ENCODE measurements at regions not wholly inside any gene's neighbourhood (a gene's known extent, or its start where the extent isn't known, plus 50 kb on each side); places are given as distances from the start of the nearest gene placed in this dataset.

DNA sequence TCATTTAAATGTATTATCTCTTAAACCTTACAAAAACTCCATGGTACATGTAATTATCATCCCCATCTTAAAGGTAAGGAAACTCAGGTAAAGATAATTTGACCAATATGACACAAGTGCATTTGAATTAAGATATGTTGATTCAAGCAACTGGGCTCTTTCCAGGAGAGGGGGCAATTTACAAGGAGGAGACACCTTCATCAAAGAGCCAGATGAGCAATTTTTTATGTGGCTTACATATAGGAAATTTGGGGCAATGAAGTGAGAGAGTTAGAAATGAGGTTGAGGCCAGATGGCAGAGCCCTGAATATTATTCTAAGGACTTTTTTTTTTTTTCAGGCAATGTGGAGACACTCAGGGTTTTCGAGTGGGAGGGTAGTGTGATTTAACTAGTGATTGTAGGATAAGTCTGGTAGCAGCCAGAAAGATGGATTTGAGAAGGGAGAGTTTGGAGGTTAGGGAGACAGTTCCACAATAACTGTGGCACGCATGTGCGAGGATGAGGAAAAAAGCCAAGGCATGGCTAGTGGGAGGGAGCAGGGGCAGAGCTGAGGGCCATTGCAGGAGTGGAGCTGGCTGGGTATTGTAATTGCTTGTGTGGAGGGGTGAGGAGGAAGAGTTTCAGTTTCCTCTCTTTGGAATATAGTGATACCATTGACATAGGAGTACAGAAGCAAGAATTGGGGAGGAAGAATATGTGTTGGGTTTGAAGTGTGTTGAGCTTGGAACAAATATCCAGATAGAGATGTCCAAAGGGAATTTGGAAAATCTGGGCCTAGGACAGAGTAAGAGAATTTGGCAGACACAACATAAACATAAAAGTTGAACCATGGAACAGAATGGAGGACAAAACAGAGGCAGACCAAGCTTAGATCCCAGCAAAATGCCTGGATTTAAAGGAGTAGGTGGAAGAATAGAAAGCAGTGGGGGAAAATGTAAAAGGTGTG, 72.0 kb downstream of the ACTBL2 start:
- ATAC-seq (replicated peaks; ENCODE audit: extremely low read depth, poor library complexity, severe bottlenecking) = no peak
- no peak overlapping the region for H3K27ac Mint-ChIP-seq (ENCODE audit: low read depth)
- H3K36me3 Mint-ChIP-seq (ENCODE audit: insufficient read depth) = no peaks in the 10 kb centered on the region
- no peak overlapping the region for H3K4me3 Mint-ChIP-seq
- no peaks in the 10 kb centered on the region for H3K4me1 Mint-ChIP-seq
- no peaks in the 10 kb centered on the region for H3K9me3 Mint-ChIP-seq
- no peaks in the 10 kb centered on the region for H3K27me3 Mint-ChIP-seq
- no peak for DNase-seq (ENCODE audit: low spot score in 2 of 2)

DNA sequence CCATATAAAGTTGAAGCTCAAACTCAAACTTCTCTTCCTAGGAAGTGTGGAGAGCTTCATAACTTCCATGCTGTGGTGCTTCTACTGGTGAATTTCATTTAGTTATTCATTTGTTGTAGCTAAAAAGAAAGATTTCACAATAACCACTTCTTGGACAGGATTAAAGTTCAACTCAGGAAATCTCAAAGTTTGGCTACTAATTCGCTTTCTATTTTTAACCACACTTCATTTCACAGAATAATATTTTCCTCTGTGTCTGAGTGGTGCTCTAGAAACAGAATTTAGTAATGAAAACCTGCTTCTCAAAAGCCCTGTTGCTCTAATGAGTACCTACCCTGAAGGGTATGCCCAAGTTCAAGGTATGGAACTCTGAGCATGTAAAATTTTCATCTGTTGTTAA, 73.9 kb downstream of the ACTBL2 start:
- no peak for DNase-seq (ENCODE audit: low spot score in 2 of 2)
- Mint-ChIP-seq H3K9me3 (no peaks in the 10 kb centered on the region), H3K36me3 (ENCODE audit: insufficient read depth) (no peaks in the 10 kb centered on the region), H3K27me3 (peaks cover 5% of the 10 kb centered on the region), H3K27ac (ENCODE audit: low read depth) (no peak overlapping the region), H3K4me3 (no peak overlapping the region), H3K4me1 (no peaks in the 10 kb centered on the region)
- ATAC-seq (replicated peaks; ENCODE audit: extremely low read depth, poor library complexity, severe bottlenecking) = no peak

GRCh38 chr5:57408285-57408684, 74.3 kb downstream of the ACTBL2 start:
- H3K4me3 Mint-ChIP-seq = no peak overlapping the region
- H3K36me3 Mint-ChIP-seq (ENCODE audit: insufficient read depth) = no peaks in the 10 kb centered on the region
- DNase-seq (ENCODE audit: low spot score in 2 of 2) = no peak
- peaks cover 9% of the 10 kb centered on the region for H3K27me3 Mint-ChIP-seq
- H3K27ac Mint-ChIP-seq (ENCODE audit: low read depth) = no peak overlapping the region
- H3K4me1 Mint-ChIP-seq = no peaks in the 10 kb centered on the region
- H3K9me3 Mint-ChIP-seq = peaks cover 4% of the 10 kb centered on the region
- no peak for ATAC-seq (replicated peaks; ENCODE audit: extremely low read depth, poor library complexity, severe bottlenecking)

DNA sequence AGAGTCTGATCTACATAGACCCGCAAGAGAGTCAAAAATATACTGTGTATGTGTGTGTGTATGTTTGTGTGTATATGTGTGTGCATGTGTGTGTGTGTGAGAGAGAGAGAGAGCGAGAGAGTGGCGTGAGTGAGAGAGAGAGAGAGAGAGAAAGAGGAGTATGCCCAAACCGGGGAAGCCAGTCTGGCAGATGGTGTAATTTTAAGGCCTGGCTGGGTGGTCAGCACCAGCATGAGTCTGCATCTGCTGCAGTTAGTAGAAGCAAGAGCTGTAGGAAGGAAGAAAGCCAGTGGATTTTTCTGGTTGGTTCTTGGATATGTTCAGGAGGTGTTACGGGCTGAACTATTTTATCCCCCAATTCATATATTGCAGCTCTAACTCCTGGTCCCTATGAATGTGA, 75.2 kb downstream of the ACTBL2 start:
- Mint-ChIP-seq H3K9me3 (peaks cover 9% of the 10 kb centered on the region), H3K36me3 (ENCODE audit: insufficient read depth) (no peaks in the 10 kb centered on the region), H3K4me1 (no peaks in the 10 kb centered on the region), H3K27ac (ENCODE audit: low read depth) (no peak overlapping the region), H3K27me3 (peaks cover 18% of the 10 kb centered on the region), H3K4me3 (no peak overlapping the region)
- ATAC-seq (replicated peaks; ENCODE audit: extremely low read depth, poor library complexity, severe bottlenecking) (no peak), DNase-seq (ENCODE audit: low spot score in 2 of 2) (no peak)

GRCh38 chr5:57406641-57407040, 76.0 kb downstream of the ACTBL2 start:
- Mint-ChIP-seq H3K4me1 (no peaks in the 10 kb centered on the region), H3K27me3 (peaks cover 23% of the 10 kb centered on the region), H3K36me3 (ENCODE audit: insufficient read depth) (no peaks in the 10 kb centered on the region), H3K4me3 (no peak overlapping the region), H3K27ac (ENCODE audit: low read depth) (no peak overlapping the region), H3K9me3 (peaks cover 9% of the 10 kb centered on the region)
- no peak for DNase-seq (ENCODE audit: low spot score in 2 of 2)
- no peak for ATAC-seq (replicated peaks; ENCODE audit: extremely low read depth, poor library complexity, severe bottlenecking)

- Mint-ChIP-seq H3K4me1 (no peaks in the 10 kb centered on the region), H3K36me3 (ENCODE audit: insufficient read depth) (no peaks in the 10 kb centered on the region), H3K27ac (ENCODE audit: low read depth) (no peak overlapping the region), H3K4me3 (no peak overlapping the region), H3K9me3 (peaks cover 9% of the 10 kb centered on the region), H3K27me3 (peaks cover 23% of the 10 kb centered on the region)
- DNase-seq (ENCODE audit: low spot score in 2 of 2) (no peak), ATAC-seq (replicated peaks; ENCODE audit: extremely low read depth, poor library complexity, severe bottlenecking) (no peak)
Measured at GRCh38 chr5:57405984-57406383, 76.6 kb downstream of the ACTBL2 start.

GRCh38 chr5:57402761-57403160, 79.8 kb downstream of the ACTBL2 start:
- Mint-ChIP-seq H3K27ac (ENCODE audit: low read depth) (no peak overlapping the region), H3K4me3 (no peak overlapping the region), H3K4me1 (no peaks in the 10 kb centered on the region), H3K27me3 (peaks cover 41% of the 10 kb centered on the region), H3K9me3 (peaks cover 9% of the 10 kb centered on the region), H3K36me3 (ENCODE audit: insufficient read depth) (no peaks in the 10 kb centered on the region)
- DNase-seq (ENCODE audit: low spot score in 2 of 2) (no peak), ATAC-seq (replicated peaks; ENCODE audit: extremely low read depth, poor library complexity, severe bottlenecking) (no peak)

- Mint-ChIP-seq H3K4me3 (no peak overlapping the region), H3K27me3 (peaks cover 41% of the 10 kb centered on the region), H3K36me3 (ENCODE audit: insufficient read depth) (no peaks in the 10 kb centered on the region), H3K27ac (ENCODE audit: low read depth) (no peak overlapping the region), H3K9me3 (peaks cover 9% of the 10 kb centered on the region), H3K4me1 (no peaks in the 10 kb centered on the region)
- ATAC-seq (replicated peaks; ENCODE audit: extremely low read depth, poor library complexity, severe bottlenecking) (no peak), DNase-seq (ENCODE audit: low spot score in 2 of 2) (no peak)
Measured at GRCh38 chr5:57402348-57402747, 80.3 kb downstream of the ACTBL2 start.

GRCh38 chr5:57398413-57399093, 84.1 kb downstream of the ACTBL2 start:
- DNase-seq (ENCODE audit: low spot score in 2 of 2) (no peak), ATAC-seq (replicated peaks; ENCODE audit: extremely low read depth, poor library complexity, severe bottlenecking) (no peak)
- H3K27ac Mint-ChIP-seq (ENCODE audit: low read depth) = no peak overlapping the region
- H3K27me3 Mint-ChIP-seq = peaks cover 35% of the 10 kb centered on the region
- no peaks in the 10 kb centered on the region for H3K4me1 Mint-ChIP-seq
- no peak overlapping the region for H3K4me3 Mint-ChIP-seq
- peaks cover 8% of the 10 kb centered on the region for H3K9me3 Mint-ChIP-seq
- H3K36me3 Mint-ChIP-seq (ENCODE audit: insufficient read depth) = no peaks in the 10 kb centered on the region

DNA sequence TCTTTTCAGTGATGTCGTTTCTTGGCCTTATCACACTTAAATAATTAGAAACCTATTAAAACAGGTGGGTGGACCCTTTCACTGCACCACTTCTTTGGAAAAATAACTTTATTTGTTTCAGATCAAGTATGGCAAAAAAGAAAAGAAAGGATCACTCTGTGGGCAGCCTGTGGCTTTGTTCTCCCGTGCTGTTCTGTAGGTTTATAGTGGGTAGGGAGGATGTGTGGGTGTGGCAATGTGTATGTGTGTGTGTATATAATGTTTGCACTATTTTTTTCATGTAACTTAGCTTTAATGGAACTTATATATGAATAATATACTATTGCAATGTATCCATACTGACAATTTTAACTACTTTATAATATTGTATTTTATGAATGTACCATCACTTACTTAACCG, 85.9 kb downstream of the ACTBL2 start:
- ATAC-seq (replicated peaks; ENCODE audit: extremely low read depth, poor library complexity, severe bottlenecking) = no peak
- H3K27ac Mint-ChIP-seq (ENCODE audit: low read depth) = no peak overlapping the region
- no peaks in the 10 kb centered on the region for H3K36me3 Mint-ChIP-seq (ENCODE audit: insufficient read depth)
- no peak overlapping the region for H3K4me3 Mint-ChIP-seq
- no peaks in the 10 kb centered on the region for H3K9me3 Mint-ChIP-seq
- H3K27me3 Mint-ChIP-seq = peaks cover 18% of the 10 kb centered on the region
- DNase-seq (ENCODE audit: low spot score in 2 of 2) = no peak
- H3K4me1 Mint-ChIP-seq = no peaks in the 10 kb centered on the region

DNA sequence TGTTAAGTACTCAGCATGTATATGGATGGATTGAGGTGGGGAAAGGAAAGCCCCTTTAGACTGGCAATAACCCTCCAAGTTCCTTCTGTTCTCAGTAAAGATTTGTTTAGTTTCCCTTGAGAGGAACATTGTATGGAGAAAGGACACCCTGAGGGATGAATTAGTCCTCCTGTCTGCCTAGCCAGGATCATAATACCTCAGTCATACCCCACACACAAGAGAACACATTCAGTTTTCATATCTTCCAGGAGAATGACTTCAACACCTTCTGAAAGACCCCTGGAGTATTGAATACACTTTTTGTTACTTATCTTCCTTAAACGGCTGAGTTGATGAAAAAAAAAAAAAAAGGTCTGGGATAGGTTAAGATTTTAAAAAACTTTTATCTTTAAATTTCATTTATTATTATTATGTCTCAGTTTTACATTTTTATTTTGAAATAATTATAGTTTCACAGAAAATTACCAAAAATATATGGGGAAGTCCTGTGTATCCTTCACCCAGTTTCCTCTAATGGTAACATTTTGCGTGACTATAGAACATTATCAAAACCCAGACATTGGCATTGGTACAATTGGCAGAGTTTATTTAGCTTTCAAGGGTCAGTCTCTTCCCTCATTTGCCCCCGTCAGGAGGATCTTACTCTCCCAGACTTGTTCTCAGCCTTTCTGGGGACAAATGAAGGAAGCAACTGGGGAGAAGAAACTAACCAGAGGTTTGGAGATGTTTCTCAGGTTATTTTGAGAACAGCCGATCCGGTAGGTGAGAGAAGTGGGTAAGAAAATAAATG, 88.0 kb downstream of the ACTBL2 start:
- H3K27ac Mint-ChIP-seq (ENCODE audit: low read depth) = no peak overlapping the region
- no peak overlapping the region for H3K4me3 Mint-ChIP-seq

GRCh38 chr5:57386958-57387357, 95.7 kb downstream of the ACTBL2 start:
- no peak for DNase-seq (ENCODE audit: low spot score in 2 of 2)
- H3K4me3 Mint-ChIP-seq = no peak overlapping the region

More for the DNA sequence above, 88.0 kb downstream of the ACTBL2 start:
- DNase-seq (ENCODE audit: low spot score in 2 of 2) (no peak), ATAC-seq (replicated peaks; ENCODE audit: extremely low read depth, poor library complexity, severe bottlenecking) (no peak)
- Mint-ChIP-seq H3K27me3 (peaks cover 4% of the 10 kb centered on the region), H3K36me3 (ENCODE audit: insufficient read depth) (peaks cover 1% of the 10 kb centered on the region), H3K9me3 (no peaks in the 10 kb centered on the region), H3K4me1 (no peaks in the 10 kb centered on the region)

More at GRCh38 chr5:57386958-57387357, 95.7 kb downstream of the ACTBL2 start:
- no peak for ATAC-seq (replicated peaks; ENCODE audit: extremely low read depth, poor library complexity, severe bottlenecking)
- Mint-ChIP-seq H3K4me1 (no peaks in the 10 kb centered on the region), H3K27ac (ENCODE audit: low read depth) (no peak overlapping the region), H3K9me3 (no peaks in the 10 kb centered on the region), H3K36me3 (ENCODE audit: insufficient read depth) (peaks cover 3% of the 10 kb centered on the region), H3K27me3 (no peaks in the 10 kb centered on the region)
